SK-N-SH treated with all-trans-retinoic acid at 6 μM for 48 hours (cell line): ENCODE measurements at regions not wholly inside any gene's neighbourhood (a gene's known extent, or its start where the extent isn't known, plus 50 kb on each side); places are given as distances from the start of the nearest gene placed in this dataset.

Experiments used
- OSR1 ChIP-seq: fragments of 250-450 bp; sonication (Bioruptor Pico); IDR thresholded peaks from 2 replicates; pipeline ENCODE4 v1.8.0; 2022; ENCODE audit warnings: moderate library complexity, mild to moderate bottlenecking, inconsistent platforms
- TOX ChIP-seq: fragments of 250-450 bp; sonication (Bioruptor Pico); IDR thresholded peaks from 2 replicates; pipeline ENCODE4 v1.8.0; 2021; ENCODE audit warnings: mild to moderate bottlenecking, moderate library complexity, borderline replicate concordance
- ZFP3 ChIP-seq: fragments of 250-450 bp; sonication (Bioruptor Pico); IDR thresholded peaks from 2 replicates; pipeline ENCODE4 v1.5.0; 2020; ENCODE audit warnings: mild to moderate bottlenecking, moderate library complexity
- ZFP30 ChIP-seq: fragments of 450-650 bp; formaldehyde crosslinking; IDR thresholded peaks from 2 replicates; pipeline ENCODE4 v1.5.0; 2022; ENCODE audit warnings: mild to moderate bottlenecking, moderate library complexity
- TF ChIP-seq, protein P1 (sequence below): fragments of 250-450 bp; sonication (Bioruptor Pico); IDR thresholded peaks from 2 replicates; pipeline ENCODE4 v1.8.0; 2020; ENCODE audit warnings: mild to moderate bottlenecking, moderate library complexity, borderline replicate concordance
- TF ChIP-seq, protein P2 (sequence below): fragments of 250-450 bp; sonication (Bioruptor Pico); IDR thresholded peaks from 2 replicates; pipeline ENCODE4 v1.5.0; 2020; ENCODE audit warnings: mild to moderate bottlenecking, moderate library complexity
- TF ChIP-seq, protein P3 (sequence below): fragments of 250-450 bp; sonication (Bioruptor Pico); IDR thresholded peaks from 2 replicates; pipeline ENCODE4 v1.5.1; 2020; ENCODE audit warnings: low read depth, mild to moderate bottlenecking, moderate library complexity

DNA sequence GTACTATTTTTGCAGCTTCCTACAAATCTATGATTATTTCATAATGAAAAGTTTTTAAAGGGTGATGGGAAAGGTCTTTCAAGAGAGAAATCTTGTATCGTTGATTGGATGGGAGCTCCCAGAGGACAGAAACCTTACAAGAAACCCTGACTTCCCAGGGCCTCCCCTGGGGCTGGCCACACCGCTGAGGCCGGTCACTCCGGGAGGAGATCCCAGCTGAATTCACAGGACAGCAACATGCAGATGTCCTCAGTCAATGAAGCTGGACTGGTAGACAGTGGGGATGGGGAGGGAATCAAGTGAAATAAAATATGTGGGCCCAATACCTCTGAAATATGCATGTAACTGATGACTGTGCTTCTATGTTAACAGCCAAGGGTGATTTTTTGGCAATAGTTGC, 135.6 kb downstream of the TFCP2L1 start:
- TF ChIP-seq ZFP30 (CRISPR knock-in tag): no peak
- no peak for TF ChIP-seq ZFP3 (CRISPR knock-in tag)
- TF ChIP-seq, protein P1, sequence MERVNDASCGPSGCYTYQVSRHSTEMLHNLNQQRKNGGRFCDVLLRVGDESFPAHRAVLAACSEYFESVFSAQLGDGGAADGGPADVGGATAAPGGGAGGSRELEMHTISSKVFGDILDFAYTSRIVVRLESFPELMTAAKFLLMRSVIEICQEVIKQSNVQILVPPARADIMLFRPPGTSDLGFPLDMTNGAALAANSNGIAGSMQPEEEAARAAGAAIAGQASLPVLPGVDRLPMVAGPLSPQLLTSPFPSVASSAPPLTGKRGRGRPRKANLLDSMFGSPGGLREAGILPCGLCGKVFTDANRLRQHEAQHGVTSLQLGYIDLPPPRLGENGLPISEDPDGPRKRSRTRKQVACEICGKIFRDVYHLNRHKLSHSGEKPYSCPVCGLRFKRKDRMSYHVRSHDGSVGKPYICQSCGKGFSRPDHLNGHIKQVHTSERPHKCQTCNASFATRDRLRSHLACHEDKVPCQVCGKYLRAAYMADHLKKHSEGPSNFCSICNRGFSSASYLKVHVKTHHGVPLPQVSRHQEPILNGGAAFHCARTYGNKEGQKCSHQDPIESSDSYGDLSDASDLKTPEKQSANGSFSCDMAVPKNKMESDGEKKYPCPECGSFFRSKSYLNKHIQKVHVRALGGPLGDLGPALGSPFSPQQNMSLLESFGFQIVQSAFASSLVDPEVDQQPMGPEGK (CRISPR knock-in tag): no peak
- TF ChIP-seq TOX: no peak
- TF ChIP-seq, protein P2, sequence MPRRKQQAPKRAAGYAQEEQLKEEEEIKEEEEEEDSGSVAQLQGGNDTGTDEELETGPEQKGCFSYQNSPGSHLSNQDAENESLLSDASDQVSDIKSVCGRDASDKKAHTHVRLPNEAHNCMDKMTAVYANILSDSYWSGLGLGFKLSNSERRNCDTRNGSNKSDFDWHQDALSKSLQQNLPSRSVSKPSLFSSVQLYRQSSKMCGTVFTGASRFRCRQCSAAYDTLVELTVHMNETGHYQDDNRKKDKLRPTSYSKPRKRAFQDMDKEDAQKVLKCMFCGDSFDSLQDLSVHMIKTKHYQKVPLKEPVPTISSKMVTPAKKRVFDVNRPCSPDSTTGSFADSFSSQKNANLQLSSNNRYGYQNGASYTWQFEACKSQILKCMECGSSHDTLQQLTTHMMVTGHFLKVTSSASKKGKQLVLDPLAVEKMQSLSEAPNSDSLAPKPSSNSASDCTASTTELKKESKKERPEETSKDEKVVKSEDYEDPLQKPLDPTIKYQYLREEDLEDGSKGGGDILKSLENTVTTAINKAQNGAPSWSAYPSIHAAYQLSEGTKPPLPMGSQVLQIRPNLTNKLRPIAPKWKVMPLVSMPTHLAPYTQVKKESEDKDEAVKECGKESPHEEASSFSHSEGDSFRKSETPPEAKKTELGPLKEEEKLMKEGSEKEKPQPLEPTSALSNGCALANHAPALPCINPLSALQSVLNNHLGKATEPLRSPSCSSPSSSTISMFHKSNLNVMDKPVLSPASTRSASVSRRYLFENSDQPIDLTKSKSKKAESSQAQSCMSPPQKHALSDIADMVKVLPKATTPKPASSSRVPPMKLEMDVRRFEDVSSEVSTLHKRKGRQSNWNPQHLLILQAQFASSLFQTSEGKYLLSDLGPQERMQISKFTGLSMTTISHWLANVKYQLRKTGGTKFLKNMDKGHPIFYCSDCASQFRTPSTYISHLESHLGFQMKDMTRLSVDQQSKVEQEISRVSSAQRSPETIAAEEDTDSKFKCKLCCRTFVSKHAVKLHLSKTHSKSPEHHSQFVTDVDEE (CRISPR knock-in tag): no peak
- TF ChIP-seq OSR1 (CRISPR knock-in tag): no peak
- TF ChIP-seq, protein P3, sequence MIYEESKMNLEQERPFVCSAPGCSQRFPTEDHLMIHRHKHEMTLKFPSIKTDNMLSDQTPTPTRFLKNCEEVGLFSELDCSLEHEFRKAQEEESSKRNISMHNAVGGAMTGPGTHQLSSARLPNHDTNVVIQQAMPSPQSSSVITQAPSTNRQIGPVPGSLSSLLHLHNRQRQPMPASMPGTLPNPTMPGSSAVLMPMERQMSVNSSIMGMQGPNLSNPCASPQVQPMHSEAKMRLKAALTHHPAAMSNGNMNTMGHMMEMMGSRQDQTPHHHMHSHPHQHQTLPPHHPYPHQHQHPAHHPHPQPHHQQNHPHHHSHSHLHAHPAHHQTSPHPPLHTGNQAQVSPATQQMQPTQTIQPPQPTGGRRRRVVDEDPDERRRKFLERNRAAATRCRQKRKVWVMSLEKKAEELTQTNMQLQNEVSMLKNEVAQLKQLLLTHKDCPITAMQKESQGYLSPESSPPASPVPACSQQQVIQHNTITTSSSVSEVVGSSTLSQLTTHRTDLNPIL (CRISPR knock-in tag): no peak
